Right lobe of liver (tissue), 6 donors: ENCODE measurements at regions not wholly inside any gene's neighbourhood (a gene's known extent, or its start where the extent isn't known, plus 50 kb on each side); places are given as distances from the start of the nearest gene placed in this dataset.

Experiments used
- ATAC-seq, 4 donors: fragments of 200-7000 bp; cut with Tn5 transposase; one replicate each; pipeline ENCODE4 v1.9.1; 2020; ENCODE audit warnings: mild to moderate bottlenecking in 4 of 4, moderate library complexity in 4 of 4
- DNase-seq, 3 donors: peaks; one replicate each; pipeline ENCODE4 v3.0.0-alpha.2; 2020
- H3K27ac ChIP-seq, 3 donors: fragments of 200-600 bp; one replicate each; pipeline ENCODE4 v1.8.0; 2022
- H3K27me3 ChIP-seq, 2 donors: fragments of 200-600 bp; one replicate each; pipeline ENCODE4 v1.8.0; 2022
- H3K36me3 ChIP-seq, 4 donors: fragments of 200-600 bp; sonication (generic) in 1 of 4; one replicate each; pipeline versions ENCODE4 v1.5.1 to v1.8.0; 2017 to 2022; ENCODE audit warnings: control low read depth in 1 of 4
- H3K4me1 ChIP-seq, 4 donors: fragments of 200-600 bp; sonication (generic) in 1 of 4; one replicate each; pipeline versions ENCODE4 v1.5.1 to v1.8.0; 2017 to 2022; ENCODE audit warnings: control low read depth in 1 of 4
- H3K4me3 ChIP-seq, 3 donors: fragments of 200-600 bp; one replicate each; pipeline ENCODE4 v1.8.0; 2022
- H3K9me3 ChIP-seq, 4 donors: fragments of 200-600 bp; sonication (generic) in 1 of 4; one replicate each; pipeline versions ENCODE4 v1.5.1 to v1.8.0; 2017 to 2022; ENCODE audit warnings: control low read depth in 1 of 4
- POLR2A ChIP-seq: fragments of 450-650 bp; IDR thresholded peaks from one replicate; pipeline ENCODE4 v1.6.1; 2017; ENCODE audit warnings: antibody characterized with exemption, mild to moderate bottlenecking
- WGBS: methylation state at CpG from one replicate; pipeline ENCODE4 v1.1.6; 2018; ENCODE audit warnings: low coverage, low lambda C conversion rate; ENCODE audit not compliant: insufficient coverage; ENCODE audit errors: missing lambda C conversion rate; 5-methylcytosine and 5-hydroxymethylcytosine counted together
- intact Hi-C, 2 donors: fragments of 100-400 bp; cut with DNase I; formaldehyde crosslinking; loops; one replicate each; pipeline versions ENCODE4 v1.11.2 to v1.14.1; 2022
- TF ChIP-seq, protein P1 (sequence below), 4 donors: fragments of 200-600 bp in 3 of 4; fragments of 450-650 bp in 1 of 4; IDR thresholded peaks; one replicate each; pipeline versions ENCODE4 v1.5.1 to v1.8.0; 2016 to 2022; ENCODE audit warnings: antibody characterized with exemption in 4 of 4, mild to moderate bottlenecking in 2 of 4
- donor health status: DM: no; HTN: yes; CAD: no.
- donor health status: DM: no; HTN: no; CAD: no.
- donor health status: DM: no; HTN: no; CAD: no.
- donor health status: DM: no; HTN: yes; CAD: no.
- donor health status: DM: no; HTN: yes; CAD: no.

DNA sequence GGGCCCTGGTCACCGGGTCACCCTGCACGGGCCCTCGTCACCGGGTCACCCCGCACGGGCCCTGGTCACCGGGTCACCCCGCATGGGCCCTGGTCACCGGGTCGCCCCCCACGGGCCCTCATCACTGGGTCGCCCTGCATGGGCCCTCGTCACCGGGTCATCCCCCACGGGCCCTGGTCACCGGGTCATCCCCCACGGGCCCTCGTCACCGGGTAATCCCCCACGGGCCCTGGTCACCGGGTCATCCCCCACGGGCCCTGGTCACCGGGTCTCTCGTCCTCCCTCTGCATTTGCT, 77.6 kb downstream of the RIPK4 start:
- Histone ChIP-seq H3K27me3 (no peaks in the 10 kb centered on the region), H3K4me3 (no peak overlapping the region), H3K36me3 (no peaks in the 10 kb centered on the region), H3K9me3 (no peaks in the 10 kb centered on the region), H3K4me1 (no peaks in the 10 kb centered on the region), H3K27ac (no peak overlapping the region)
- WGBS, result 85% methylated on average over 13 of the region's 24 CpGs
- TF ChIP-seq POLR2A, result no peak
- TF ChIP-seq, protein P1, sequence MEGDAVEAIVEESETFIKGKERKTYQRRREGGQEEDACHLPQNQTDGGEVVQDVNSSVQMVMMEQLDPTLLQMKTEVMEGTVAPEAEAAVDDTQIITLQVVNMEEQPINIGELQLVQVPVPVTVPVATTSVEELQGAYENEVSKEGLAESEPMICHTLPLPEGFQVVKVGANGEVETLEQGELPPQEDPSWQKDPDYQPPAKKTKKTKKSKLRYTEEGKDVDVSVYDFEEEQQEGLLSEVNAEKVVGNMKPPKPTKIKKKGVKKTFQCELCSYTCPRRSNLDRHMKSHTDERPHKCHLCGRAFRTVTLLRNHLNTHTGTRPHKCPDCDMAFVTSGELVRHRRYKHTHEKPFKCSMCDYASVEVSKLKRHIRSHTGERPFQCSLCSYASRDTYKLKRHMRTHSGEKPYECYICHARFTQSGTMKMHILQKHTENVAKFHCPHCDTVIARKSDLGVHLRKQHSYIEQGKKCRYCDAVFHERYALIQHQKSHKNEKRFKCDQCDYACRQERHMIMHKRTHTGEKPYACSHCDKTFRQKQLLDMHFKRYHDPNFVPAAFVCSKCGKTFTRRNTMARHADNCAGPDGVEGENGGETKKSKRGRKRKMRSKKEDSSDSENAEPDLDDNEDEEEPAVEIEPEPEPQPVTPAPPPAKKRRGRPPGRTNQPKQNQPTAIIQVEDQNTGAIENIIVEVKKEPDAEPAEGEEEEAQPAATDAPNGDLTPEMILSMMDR (IDR thresholded peaks at IDR 0.05), result no peak
- intact Hi-C loops, result no loop called here
- no peak for ATAC-seq
- no peak for DNase-seq

DNA sequence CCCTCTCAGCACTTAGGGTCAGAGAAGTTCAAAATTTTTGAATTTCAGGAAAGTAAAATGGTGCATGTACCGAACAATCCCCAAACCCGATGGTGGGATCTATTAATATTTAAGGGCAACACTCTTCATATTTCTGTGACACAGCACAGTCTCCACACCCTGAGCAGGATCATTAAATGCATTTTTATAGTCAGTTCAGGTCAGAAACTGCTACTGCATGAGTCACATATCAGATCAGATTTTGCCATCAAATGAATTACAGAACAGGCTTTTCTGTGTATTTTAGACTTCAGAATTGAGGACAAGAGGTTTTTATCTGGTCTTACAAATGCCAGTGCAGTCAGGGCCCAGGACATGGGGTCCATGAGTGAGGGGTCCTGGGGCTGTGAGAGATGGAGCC, 79.2 kb downstream of the RIPK4 start:
- ATAC-seq (no peak), DNase-seq (no peak)
- H3K36me3 ChIP-seq, result no peaks in the 10 kb centered on the region
- H3K4me1 ChIP-seq, result no peaks in the 10 kb centered on the region
- intact Hi-C loops, result no loop called here
- TF ChIP-seq, protein P1 (IDR thresholded peaks at IDR 0.05), result no peak
- TF ChIP-seq POLR2A, result no peak
- WGBS, result no CpG with 5 or more reads among the region's 2 CpGs
- no peak overlapping the region for H3K4me3 ChIP-seq
- H3K27me3 ChIP-seq, result no peaks in the 10 kb centered on the region
- H3K9me3 ChIP-seq, result no peaks in the 10 kb centered on the region
- H3K27ac ChIP-seq, result no peak overlapping the region

DNA sequence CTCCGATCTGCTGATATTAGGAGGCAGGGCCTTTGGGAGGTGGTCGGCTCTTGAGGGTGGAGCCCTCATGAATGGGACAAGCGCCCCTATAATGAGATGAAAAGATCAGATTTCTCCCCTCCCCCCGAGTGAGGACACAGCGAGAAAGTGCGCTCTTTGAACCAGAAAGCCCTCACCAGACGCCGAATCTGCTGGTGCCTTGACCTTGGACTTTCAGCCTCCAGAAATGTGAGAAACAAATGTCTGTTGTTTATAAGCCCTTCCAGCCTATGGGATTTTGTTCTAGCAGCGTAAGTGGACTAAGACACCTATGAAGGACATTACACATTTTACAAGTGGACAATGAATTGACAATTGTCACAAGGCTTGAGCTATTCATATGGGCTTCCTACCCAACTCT, 80.2 kb downstream of the RIPK4 start:
- no peak overlapping the region for H3K4me3 ChIP-seq
- no peaks in the 10 kb centered on the region for H3K27me3 ChIP-seq
- H3K4me1 ChIP-seq, result no peaks in the 10 kb centered on the region
- no peaks in the 10 kb centered on the region for H3K9me3 ChIP-seq
- TF ChIP-seq, protein P1 (IDR thresholded peaks at IDR 0.05), result no peak
- TF ChIP-seq POLR2A, result no peak
- 63% methylated on average over 5 of the region's 9 CpGs for WGBS
- no peaks in the 10 kb centered on the region for H3K36me3 ChIP-seq
- no peak overlapping the region for H3K27ac ChIP-seq
- no peak for DNase-seq
- no peak for ATAC-seq
- intact Hi-C loops, result no loop called here

DNA sequence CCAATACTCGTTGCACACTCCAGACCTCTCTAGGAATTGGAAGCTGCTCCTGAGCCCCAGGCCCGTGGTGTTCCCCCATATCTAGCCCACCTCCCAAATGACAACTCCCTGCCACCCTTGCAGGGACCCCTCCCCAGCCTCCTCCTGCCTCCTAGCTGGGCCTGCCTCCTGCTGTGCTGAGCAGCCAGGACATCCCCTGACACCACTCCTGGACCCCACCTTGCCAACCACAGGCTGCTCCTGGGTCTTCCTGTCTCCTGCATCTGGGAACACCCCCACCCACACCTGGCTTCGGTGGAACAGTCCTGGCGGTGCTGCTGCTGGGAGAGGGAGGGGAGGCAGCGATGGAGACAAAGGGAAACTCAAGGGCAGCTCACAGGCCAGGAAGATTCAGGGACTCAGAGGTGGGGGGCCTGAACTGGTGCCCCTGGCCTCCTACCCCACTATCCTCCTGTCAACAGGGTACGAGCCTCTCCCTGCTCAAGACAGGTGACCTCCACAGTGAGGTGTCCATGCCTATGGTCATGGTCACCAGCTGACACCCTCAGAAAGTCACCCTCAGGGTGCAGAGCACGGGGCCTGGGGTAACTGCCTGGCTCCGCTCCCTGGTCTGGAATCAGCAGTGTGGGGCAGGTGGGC, 81.2 kb downstream of the RIPK4 start:
- WGBS, result no CpG with 5 or more reads among the region's 8 CpGs
- DNase-seq (no peak), ATAC-seq (no peak)
- intact Hi-C loops, result no loop called here
- TF ChIP-seq POLR2A, result no peak
- TF ChIP-seq, protein P1 (IDR thresholded peaks at IDR 0.05), result no peak
- no peaks in the 10 kb centered on the region for H3K4me1 ChIP-seq
- H3K27ac ChIP-seq, result no peak overlapping the region
- no peak overlapping the region for H3K4me3 ChIP-seq
- H3K27me3 ChIP-seq, result no peaks in the 10 kb centered on the region
- H3K9me3 ChIP-seq, result no peaks in the 10 kb centered on the region
- no peaks in the 10 kb centered on the region for H3K36me3 ChIP-seq
